Panc1 (cell line): ENCODE measurements at regions not wholly inside any gene's neighbourhood (a gene's known extent, or its start where the extent isn't known, plus 50 kb on each side); places are given as distances from the start of the nearest gene placed in this dataset.

Source experiments
- POLR2AphosphoS5 ChIP-seq: IDR thresholded peaks from 2 replicates; pipeline ENCODE4 v1.6.1; 2012; ENCODE audit warnings: mild to moderate bottlenecking, low read depth, low read length, moderate library complexity
- TF ChIP-seq, protein P1 (sequence below): fragments of 450-650 bp; IDR thresholded peaks from 2 replicates; pipeline ENCODE4 v1.5.1; 2017; ENCODE audit warnings: mild to moderate bottlenecking

DNA sequence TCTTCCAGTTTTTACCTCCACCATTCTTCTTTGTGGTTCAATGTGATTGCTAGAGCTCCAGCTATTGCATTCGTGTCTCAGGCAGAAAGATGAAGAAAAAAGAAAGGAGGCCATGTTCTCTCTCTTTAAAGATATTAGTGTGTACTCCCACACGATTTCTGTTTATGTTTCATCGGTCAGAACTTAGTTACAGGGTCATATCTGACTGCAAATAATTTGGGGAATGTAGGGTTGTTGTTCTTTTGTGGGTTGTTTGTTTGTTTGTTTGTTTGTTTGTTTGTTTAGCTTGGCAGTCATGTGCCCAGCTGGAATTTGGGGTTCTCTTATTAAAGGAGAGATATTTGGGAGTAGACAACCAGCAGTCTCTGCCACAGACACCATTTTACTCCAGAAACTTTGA lies 53.6 kb upstream of the PIK3CG start:
- TF ChIP-seq, protein P1, sequence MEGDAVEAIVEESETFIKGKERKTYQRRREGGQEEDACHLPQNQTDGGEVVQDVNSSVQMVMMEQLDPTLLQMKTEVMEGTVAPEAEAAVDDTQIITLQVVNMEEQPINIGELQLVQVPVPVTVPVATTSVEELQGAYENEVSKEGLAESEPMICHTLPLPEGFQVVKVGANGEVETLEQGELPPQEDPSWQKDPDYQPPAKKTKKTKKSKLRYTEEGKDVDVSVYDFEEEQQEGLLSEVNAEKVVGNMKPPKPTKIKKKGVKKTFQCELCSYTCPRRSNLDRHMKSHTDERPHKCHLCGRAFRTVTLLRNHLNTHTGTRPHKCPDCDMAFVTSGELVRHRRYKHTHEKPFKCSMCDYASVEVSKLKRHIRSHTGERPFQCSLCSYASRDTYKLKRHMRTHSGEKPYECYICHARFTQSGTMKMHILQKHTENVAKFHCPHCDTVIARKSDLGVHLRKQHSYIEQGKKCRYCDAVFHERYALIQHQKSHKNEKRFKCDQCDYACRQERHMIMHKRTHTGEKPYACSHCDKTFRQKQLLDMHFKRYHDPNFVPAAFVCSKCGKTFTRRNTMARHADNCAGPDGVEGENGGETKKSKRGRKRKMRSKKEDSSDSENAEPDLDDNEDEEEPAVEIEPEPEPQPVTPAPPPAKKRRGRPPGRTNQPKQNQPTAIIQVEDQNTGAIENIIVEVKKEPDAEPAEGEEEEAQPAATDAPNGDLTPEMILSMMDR: no peak
- no peak for TF ChIP-seq POLR2AphosphoS5
